ENCODE measurements at regions not wholly inside any gene's neighbourhood (a gene's known extent, or its start where the extent isn't known, plus 50 kb on each side); places are given as distances from the start of the nearest gene placed in this dataset.

DNA sequence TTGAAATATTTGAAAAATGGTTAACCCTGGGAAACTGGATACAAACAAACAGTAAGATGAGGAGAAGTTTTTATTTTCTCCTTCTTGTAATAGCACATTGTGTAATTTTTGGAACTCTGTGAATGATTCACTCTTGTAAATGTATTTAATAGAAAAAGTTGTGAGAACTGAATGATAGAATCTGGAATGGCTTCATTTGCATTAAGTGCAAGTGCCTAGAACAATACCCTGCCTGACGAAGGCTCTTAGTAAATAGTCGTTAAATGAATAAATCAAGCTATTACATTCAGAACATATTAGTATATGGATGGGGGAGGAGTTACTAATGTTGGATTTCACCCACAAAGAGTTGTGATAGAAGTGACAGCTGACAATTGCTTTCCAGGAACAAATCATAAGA, 442.5 kb downstream of the EFNA5 start:
- no peak for TF ChIP-seq POLR2A (IDR thresholded peaks at IDR 0.05)
- TF ChIP-seq, protein P1, sequence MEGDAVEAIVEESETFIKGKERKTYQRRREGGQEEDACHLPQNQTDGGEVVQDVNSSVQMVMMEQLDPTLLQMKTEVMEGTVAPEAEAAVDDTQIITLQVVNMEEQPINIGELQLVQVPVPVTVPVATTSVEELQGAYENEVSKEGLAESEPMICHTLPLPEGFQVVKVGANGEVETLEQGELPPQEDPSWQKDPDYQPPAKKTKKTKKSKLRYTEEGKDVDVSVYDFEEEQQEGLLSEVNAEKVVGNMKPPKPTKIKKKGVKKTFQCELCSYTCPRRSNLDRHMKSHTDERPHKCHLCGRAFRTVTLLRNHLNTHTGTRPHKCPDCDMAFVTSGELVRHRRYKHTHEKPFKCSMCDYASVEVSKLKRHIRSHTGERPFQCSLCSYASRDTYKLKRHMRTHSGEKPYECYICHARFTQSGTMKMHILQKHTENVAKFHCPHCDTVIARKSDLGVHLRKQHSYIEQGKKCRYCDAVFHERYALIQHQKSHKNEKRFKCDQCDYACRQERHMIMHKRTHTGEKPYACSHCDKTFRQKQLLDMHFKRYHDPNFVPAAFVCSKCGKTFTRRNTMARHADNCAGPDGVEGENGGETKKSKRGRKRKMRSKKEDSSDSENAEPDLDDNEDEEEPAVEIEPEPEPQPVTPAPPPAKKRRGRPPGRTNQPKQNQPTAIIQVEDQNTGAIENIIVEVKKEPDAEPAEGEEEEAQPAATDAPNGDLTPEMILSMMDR (IDR thresholded peaks at IDR 0.05 in 4 of 5, conservative IDR thresholded peaks at IDR 0.05 in 1 of 5) = no peak
- ATAC-seq (no peak), DNase-seq (no peak)
- H3K27me3 ChIP-seq = no peaks in the 10 kb centered on the region
- no peaks in the 10 kb centered on the region for H3K36me3 ChIP-seq
- H3K27ac ChIP-seq = no peak overlapping the region
- intact Hi-C loops (cut with DNase I; ENCODE audit: low total_unique reads) = no loop called here
- no peaks in the 10 kb centered on the region for H3K9me3 ChIP-seq
- no peaks in the 10 kb centered on the region for H3K4me1 ChIP-seq
- H3K4me3 ChIP-seq = no peak overlapping the region
- in situ Hi-C loops (cut with MboI; ENCODE audit: low sequenced_read_pairs in 4 of 4) = no loop called here

DNA sequence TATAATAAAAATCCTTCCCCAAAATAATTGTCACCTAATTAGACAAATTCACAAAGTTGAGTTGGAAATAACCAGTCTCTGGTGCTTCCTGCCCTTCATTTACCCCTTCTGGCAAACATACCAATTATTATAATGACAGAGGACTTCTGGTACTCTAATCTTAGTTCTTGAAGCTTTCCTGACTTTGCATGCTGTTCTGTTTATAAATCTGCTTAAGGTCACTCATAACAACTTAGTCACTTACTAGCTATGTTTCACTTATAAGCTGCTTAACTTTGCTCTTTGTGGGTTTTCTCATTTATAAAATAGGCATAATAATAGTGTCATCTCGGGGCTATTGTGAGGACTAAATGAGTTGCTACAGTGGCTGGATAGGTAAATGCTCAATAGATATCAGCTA, 446.5 kb downstream of the EFNA5 start:
- peaks cover 5 to 7% of the 10 kb centered on the region in 2 donors for H3K4me1 ChIP-seq
- TF ChIP-seq, protein P1 (IDR thresholded peaks at IDR 0.05 in 4 of 5, conservative IDR thresholded peaks at IDR 0.05 in 1 of 5) = no peak
- TF ChIP-seq POLR2A (IDR thresholded peaks at IDR 0.05) = no peak
- no peak for DNase-seq
- no peak overlapping the region for H3K27ac ChIP-seq
- no peak for ATAC-seq
- intact Hi-C loops (cut with DNase I; ENCODE audit: low total_unique reads) (no loop called here), in situ Hi-C loops (cut with MboI; ENCODE audit: low sequenced_read_pairs in 4 of 4) (no loop called here)
- no peak overlapping the region for H3K4me3 ChIP-seq
- no peaks in the 10 kb centered on the region for H3K27me3 ChIP-seq
- no peaks in the 10 kb centered on the region for H3K36me3 ChIP-seq
- H3K9me3 ChIP-seq = no peaks in the 10 kb centered on the region

DNA sequence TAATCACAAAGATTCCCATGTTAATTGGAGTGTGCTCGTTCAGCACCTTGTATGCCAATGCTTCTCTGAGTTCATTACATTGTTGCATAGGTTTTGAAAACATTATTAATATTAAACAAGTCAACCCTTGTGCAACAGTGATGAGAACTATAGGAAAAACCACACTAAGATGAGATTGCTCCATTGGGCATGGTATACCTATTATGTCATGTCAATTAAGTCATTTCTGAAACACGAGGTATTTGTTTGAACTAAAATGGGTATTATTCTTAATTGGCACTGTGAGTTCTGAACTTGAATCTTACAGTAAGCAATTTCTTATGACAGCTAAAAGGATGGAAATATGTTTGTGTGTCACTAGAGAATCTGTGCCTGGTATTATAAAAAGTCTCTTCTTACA, 447.7 kb downstream of the EFNA5 start:
- DNase-seq (no peak), ATAC-seq (no peak)
- Histone ChIP-seq H3K4me1 (peaks cover 13 to 20% of the 10 kb centered on the region in 2 donors), H3K27me3 (no peaks in the 10 kb centered on the region), H3K27ac (no peak overlapping the region), H3K9me3 (no peaks in the 10 kb centered on the region), H3K4me3 (no peak overlapping the region), H3K36me3 (no peaks in the 10 kb centered on the region)
- TF ChIP-seq, protein P1 (IDR thresholded peaks at IDR 0.05 in 4 of 5, conservative IDR thresholded peaks at IDR 0.05 in 1 of 5) = no peak
- in situ Hi-C loops (cut with MboI; ENCODE audit: low sequenced_read_pairs in 4 of 4) (no loop called here), intact Hi-C loops (cut with DNase I; ENCODE audit: low total_unique reads) (no loop called here)

DNA sequence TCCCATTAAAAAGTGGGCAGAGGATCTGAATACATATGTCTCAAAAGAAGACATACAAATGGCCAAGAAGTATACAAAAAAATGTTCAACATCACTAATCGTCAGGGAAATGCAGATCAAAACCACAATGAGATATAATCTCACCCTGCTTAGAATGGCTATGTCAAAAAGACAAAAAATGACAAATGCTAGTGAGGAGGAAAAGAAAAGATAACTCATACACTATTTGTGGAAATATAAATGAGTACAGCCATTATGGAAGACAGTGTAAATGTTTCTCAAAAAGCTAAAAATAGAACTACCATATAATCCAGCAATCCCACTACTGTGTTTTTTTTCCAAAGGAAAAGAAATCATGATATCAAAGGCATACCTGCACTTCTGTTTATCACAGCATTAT, 450.7 kb downstream of the EFNA5 start:
- intact Hi-C loops (cut with DNase I; ENCODE audit: low total_unique reads) (loop anchor here (5.0 to 10.0 kb wide), 4 partner anchors 32 to 352 kb away; no protein-coding TSS in a partner anchor), in situ Hi-C loops (cut with MboI; ENCODE audit: low sequenced_read_pairs in 4 of 4) (no loop called here)
- no peaks in the 10 kb centered on the region for H3K27me3 ChIP-seq
- ATAC-seq (no peak), DNase-seq (no peak)
- H3K27ac ChIP-seq = peak overlapping the region; percentile 86 to 94 (median 88)
- no peak overlapping the region for H3K4me3 ChIP-seq
- no peaks in the 10 kb centered on the region for H3K36me3 ChIP-seq
- TF ChIP-seq, protein P1 (IDR thresholded peaks at IDR 0.05 in 4 of 5, conservative IDR thresholded peaks at IDR 0.05 in 1 of 5) = no peak
- TF ChIP-seq POLR2A (IDR thresholded peaks at IDR 0.05) = no peak
- H3K4me1 ChIP-seq = peaks cover 25 to 38% of the 10 kb centered on the region in 2 donors
- no peaks in the 10 kb centered on the region for H3K9me3 ChIP-seq
